ENCODE measurements at regions not wholly inside any gene's neighbourhood (a gene's known extent, or its start where the extent isn't known, plus 50 kb on each side); places are given as distances from the start of the nearest gene placed in this dataset.
"Not testable (repeated sequence)": the region's sequence is repeated elsewhere in the genome, so short reads cannot be mapped to it uniquely, and the experiment has no call there.

DNA sequence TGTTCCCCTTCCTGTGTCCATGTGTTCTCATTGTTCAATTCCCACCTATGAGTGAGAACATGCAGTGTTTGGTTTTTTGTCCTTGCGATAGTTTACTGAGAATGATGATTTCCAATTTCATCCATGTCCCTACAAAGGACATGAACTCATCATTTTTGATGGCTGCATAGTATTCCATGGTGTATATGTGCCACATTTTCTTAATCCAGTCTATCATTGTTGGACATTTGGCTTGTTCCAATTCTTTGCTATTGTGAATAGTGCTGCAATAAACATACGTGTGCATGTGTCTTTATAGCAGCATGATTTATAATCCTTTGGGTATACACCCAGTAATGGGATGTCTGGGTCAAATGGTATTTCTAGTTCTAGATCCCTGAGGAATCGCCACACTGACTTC lies 712.5 kb upstream of the ADGRB3 start:
- H2BK5ac ChIP-seq (ENCODE audit: low read depth, low read length); H3K14ac ChIP-seq (ENCODE audit: insufficient read length); H2AFZ ChIP-seq (ENCODE audit: low read length); H3K79me1 ChIP-seq (ENCODE audit: low read depth, low read length); H2BK15ac ChIP-seq (ENCODE audit: low read length); FAIRE-seq; DNase-seq (ENCODE audit: low read depth in 1 of 2, low spot score in 2 of 2); H4K5ac ChIP-seq (ENCODE audit: insufficient read length, low read depth, low read length); H3K79me2 ChIP-seq (ENCODE audit: control insufficient read depth in 1 of 2, insufficient read depth in 2 of 2, low read length in 2 of 2); H3K4me2 ChIP-seq (ENCODE audit: insufficient read depth in 1 of 2, low read depth in 2 of 2, low read length in 2 of 2); H3K23ac ChIP-seq (ENCODE audit: insufficient read length); H3K4me1 ChIP-seq (replicated peaks in 1 of 4; ENCODE audit: control insufficient read depth in 3 of 4, insufficient read depth in 4 of 4, low read length in 3 of 4); H3K4me3 ChIP-seq (ENCODE audit: extremely low read depth in 1 of 4, insufficient read depth in 2 of 4, low read depth in 3 of 4, low read length in 4 of 4); H2BK12ac ChIP-seq (ENCODE audit: low read depth, low read length); H2BK20ac ChIP-seq (ENCODE audit: low read length); H3K4ac ChIP-seq (replicated peaks; ENCODE audit: insufficient read length, low read depth, low read length); H4K8ac ChIP-seq (ENCODE audit: extremely low read depth, insufficient read depth, low read length); H3K9me3 ChIP-seq (ENCODE audit: insufficient read depth in 2 of 2, low read depth in 1 of 2, low read length in 1 of 2); H3K56ac ChIP-seq (replicated peaks; ENCODE audit: insufficient read length, low read depth, low read length); H3K27me3 ChIP-seq (replicated peaks in 1 of 4; ENCODE audit: control insufficient read depth in 3 of 4, extremely low read depth in 1 of 4, insufficient read depth in 3 of 4, low read length in 3 of 4); H2BK120ac ChIP-seq (replicated peaks; ENCODE audit: low read depth, low read length); H3K27ac ChIP-seq (ENCODE audit: low read depth, low read length); H3K9ac ChIP-seq (replicated peaks in 1 of 4; ENCODE audit: extremely low read depth in 1 of 4, low read depth in 3 of 4, low read length in 3 of 4); H4K91ac ChIP-seq (replicated peaks; ENCODE audit: insufficient read length, low read length); H2AK5ac ChIP-seq (ENCODE audit: low read depth, low read length); H3K23me2 ChIP-seq (ENCODE audit: low read depth, low read length); H4K20me1 ChIP-seq (replicated peaks in 1 of 2; ENCODE audit: control insufficient read depth in 1 of 2, insufficient read depth in 2 of 2, low read length in 2 of 2); H3K36me3 ChIP-seq (ENCODE audit: control insufficient read depth in 2 of 4, insufficient read depth in 4 of 4, low read length in 3 of 4); H3K18ac ChIP-seq (ENCODE audit: extremely low read depth, low read length); CTCF ChIA-PET (ENCODE audit: partially characterized antibody); POLR2A ChIA-PET (ENCODE audit: partially characterized antibody): not testable (repeated sequence)
- WGBS, 2 experiments (ENCODE audit: extremely low coverage in 1 of 2, insufficient coverage in 1 of 2, insufficient read length in 1 of 2, insufficient replicate concordance in 2 of 2, low coverage in 1 of 2, low lambda C conversion rate in 2 of 2, missing lambda C conversion rate in 1 of 2): 83% methylated on average over 2 of the region's 3 CpGs; no CpG with 5 or more reads in 1 of the 2 experiments

DNA sequence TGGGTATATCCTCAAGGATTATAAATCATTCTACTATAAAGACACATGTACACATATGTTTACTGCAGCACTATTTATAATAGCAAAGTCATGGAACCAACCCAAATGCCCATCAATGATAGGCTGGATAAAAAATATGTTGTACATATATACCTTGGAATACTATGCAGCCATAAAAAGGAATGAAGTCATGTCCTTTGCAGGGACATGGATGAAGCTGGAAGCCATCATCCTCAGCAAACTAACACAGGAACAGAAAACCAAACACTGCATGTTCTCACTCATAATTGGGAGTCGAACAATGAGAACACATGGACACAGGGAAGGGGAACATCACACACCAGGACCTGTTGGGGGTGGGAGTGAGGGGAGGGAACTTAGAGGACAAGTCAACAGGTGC lies 715.0 kb upstream of the ADGRB3 start:
- CTCF ChIA-PET (ENCODE audit: partially characterized antibody); H3K9ac ChIP-seq (replicated peaks in 1 of 4; ENCODE audit: extremely low read depth in 1 of 4, low read depth in 3 of 4, low read length in 3 of 4); H3K79me1 ChIP-seq (ENCODE audit: low read depth, low read length); H3K4ac ChIP-seq (replicated peaks; ENCODE audit: insufficient read length, low read depth, low read length); H2BK5ac ChIP-seq (ENCODE audit: low read depth, low read length); H3K18ac ChIP-seq (ENCODE audit: extremely low read depth, low read length); H3K9me3 ChIP-seq (ENCODE audit: insufficient read depth in 2 of 2, low read depth in 1 of 2, low read length in 1 of 2); H3K27ac ChIP-seq (ENCODE audit: low read depth, low read length); H2BK120ac ChIP-seq (replicated peaks; ENCODE audit: low read depth, low read length); H3K14ac ChIP-seq (ENCODE audit: insufficient read length); FAIRE-seq; H4K20me1 ChIP-seq (replicated peaks in 1 of 2; ENCODE audit: control insufficient read depth in 1 of 2, insufficient read depth in 2 of 2, low read length in 2 of 2); H4K8ac ChIP-seq (ENCODE audit: extremely low read depth, insufficient read depth, low read length); H3K4me2 ChIP-seq (ENCODE audit: insufficient read depth in 1 of 2, low read depth in 2 of 2, low read length in 2 of 2); H3K23me2 ChIP-seq (ENCODE audit: low read depth, low read length); H2BK12ac ChIP-seq (ENCODE audit: low read depth, low read length); H2AK5ac ChIP-seq (ENCODE audit: low read depth, low read length); H3K79me2 ChIP-seq (ENCODE audit: control insufficient read depth in 1 of 2, insufficient read depth in 2 of 2, low read length in 2 of 2); H2BK20ac ChIP-seq (ENCODE audit: low read length); H3K27me3 ChIP-seq (replicated peaks in 1 of 4; ENCODE audit: control insufficient read depth in 3 of 4, extremely low read depth in 1 of 4, insufficient read depth in 3 of 4, low read length in 3 of 4); POLR2A ChIA-PET (ENCODE audit: partially characterized antibody); H4K91ac ChIP-seq (replicated peaks; ENCODE audit: insufficient read length, low read length); H3K4me1 ChIP-seq (replicated peaks in 1 of 4; ENCODE audit: control insufficient read depth in 3 of 4, insufficient read depth in 4 of 4, low read length in 3 of 4); H3K4me3 ChIP-seq (ENCODE audit: extremely low read depth in 1 of 4, insufficient read depth in 2 of 4, low read depth in 3 of 4, low read length in 4 of 4); DNase-seq (ENCODE audit: low read depth in 1 of 2, low spot score in 2 of 2); H3K36me3 ChIP-seq (ENCODE audit: control insufficient read depth in 2 of 4, insufficient read depth in 4 of 4, low read length in 3 of 4); H3K23ac ChIP-seq (ENCODE audit: insufficient read length); H3K56ac ChIP-seq (replicated peaks; ENCODE audit: insufficient read length, low read depth, low read length); H2AFZ ChIP-seq (ENCODE audit: low read length); H4K5ac ChIP-seq (ENCODE audit: insufficient read length, low read depth, low read length); H2BK15ac ChIP-seq (ENCODE audit: low read length): not testable (repeated sequence)
- WGBS, 2 experiments (ENCODE audit: extremely low coverage in 1 of 2, insufficient coverage in 1 of 2, insufficient read length in 1 of 2, insufficient replicate concordance in 2 of 2, low coverage in 1 of 2, low lambda C conversion rate in 2 of 2, missing lambda C conversion rate in 1 of 2): 86% methylated on average over 1 of the region's 1 CpG; no CpG with 5 or more reads in 1 of the 2 experiments

All from H1 (cell line).